Activated CD4-positive, alpha-beta T cell treated with anti-CD3 and anti-CD28 coated beads for 48 hours (primary cell): ENCODE measurements at regions not wholly inside any gene's neighbourhood (a gene's known extent, or its start where the extent isn't known, plus 50 kb on each side); places are given as distances from the start of the nearest gene placed in this dataset.
"Not testable (repeated sequence)": the region's sequence is repeated elsewhere in the genome, so short reads cannot be mapped to it uniquely, and the experiment has no call there.

ENCODE experiments used
- DNase-seq: peaks from one replicate; pipeline ENCODE4 v3.0.0-alpha.2; 2020

- DNase-seq: no peak
These were observed 185.7 kb upstream of the EYA4 start for GRCh38 chr6:133055441-133055966.

GRCh38 chr6:133057352-133057751 lies 183.8 kb upstream of the EYA4 start:
- no peak for DNase-seq

- DNase-seq: no peak
These were observed 179.1 kb upstream of the EYA4 start for GRCh38 chr6:133062077-133062476.

- DNase-seq: no peak
These were observed 178.4 kb upstream of the EYA4 start for GRCh38 chr6:133062696-133063306.

GRCh38 chr6:133067960-133068359 lies 173.2 kb upstream of the EYA4 start:
- DNase-seq: no peak

- no peak for DNase-seq
These were observed 170.6 kb upstream of the EYA4 start for GRCh38 chr6:133070410-133071043.

GRCh38 chr6:133079901-133080300 lies 161.3 kb upstream of the EYA4 start:
- DNase-seq: no peak

GRCh38 chr6:133083248-133083967 lies 157.7 kb upstream of the EYA4 start:
- DNase-seq: no peak

GRCh38 chr6:133085471-133085870 lies 155.7 kb upstream of the EYA4 start:
- no peak for DNase-seq

GRCh38 chr6:133085896-133086295 lies 155.3 kb upstream of the EYA4 start:
- no peak for DNase-seq

- no peak for DNase-seq
These were observed 152.0 kb upstream of the EYA4 start for GRCh38 chr6:133088931-133089695.

- DNase-seq: no peak
These were observed 149.0 kb upstream of the EYA4 start for GRCh38 chr6:133092199-133092598.

- DNase-seq: no peak
These were observed 148.4 kb upstream of the EYA4 start for GRCh38 chr6:133092771-133093170.

- DNase-seq: not testable (repeated sequence)
These were observed 147.9 kb upstream of the EYA4 start for GRCh38 chr6:133093211-133093610.

GRCh38 chr6:133093956-133094355 lies 147.2 kb upstream of the EYA4 start:
- DNase-seq: no peak

- DNase-seq: no peak
These were observed 143.9 kb upstream of the EYA4 start for GRCh38 chr6:133097208-133097607.

- no peak for DNase-seq
These were observed 141.6 kb upstream of the EYA4 start for GRCh38 chr6:133099573-133099972.

GRCh38 chr6:133100865-133101264 lies 140.3 kb upstream of the EYA4 start:
- DNase-seq: no peak

- DNase-seq: no peak
These were observed 139.4 kb upstream of the EYA4 start for GRCh38 chr6:133101790-133102189.

- no peak for DNase-seq
These were observed 134.2 kb upstream of the EYA4 start for GRCh38 chr6:133106934-133107333.

- DNase-seq: no peak
These were observed 132.7 kb upstream of the EYA4 start for GRCh38 chr6:133108419-133108818.

GRCh38 chr6:133114973-133115372 lies 126.2 kb upstream of the EYA4 start:
- DNase-seq: no peak

GRCh38 chr6:133115946-133116345 lies 125.2 kb upstream of the EYA4 start:
- no peak for DNase-seq
